ENCODE measurements at regions not wholly inside any gene's neighbourhood (a gene's known extent, or its start where the extent isn't known, plus 50 kb on each side); places are given as distances from the start of the nearest gene placed in this dataset.
"Not testable (repeated sequence)": the region's sequence is repeated elsewhere in the genome, so short reads cannot be mapped to it uniquely, and the experiment has no call there.

- no peak overlapping the region for H3K4me3 ChIP-seq (ENCODE audit: low read depth in 1 of 2, low read length in 2 of 2)
- no peaks in the 10 kb centered on the region for H3K4me1 ChIP-seq (ENCODE audit: control insufficient read depth in 1 of 2, insufficient read depth in 2 of 2, low read length in 2 of 2)
- no peak overlapping the region for H3K27ac ChIP-seq (ENCODE audit: low read depth, low read length)
- no peaks in the 10 kb centered on the region for H3K9me3 ChIP-seq (ENCODE audit: control insufficient read depth in 1 of 2, low read length in 2 of 2)
- no peaks in the 10 kb centered on the region for H3K36me3 ChIP-seq (ENCODE audit: control insufficient read depth in 1 of 2, insufficient read depth in 2 of 2, low read length in 2 of 2)
- no peaks in the 10 kb centered on the region for H3K27me3 ChIP-seq (ENCODE audit: control insufficient read depth in 1 of 2, insufficient read depth in 2 of 2, low read length in 2 of 2)
- no peak overlapping the region for H3K9ac ChIP-seq (ENCODE audit: low read depth in 1 of 2, low read length in 2 of 2)
These were observed 424.9 kb downstream of the LIG4 start for GRCh38 chr13:107790397-107790796.

GRCh38 chr13:107788464-107789165 is 426.7 kb downstream of the LIG4 start:
- no peaks in the 10 kb centered on the region for H3K27me3 ChIP-seq (ENCODE audit: control insufficient read depth in 1 of 2, insufficient read depth in 2 of 2, low read length in 2 of 2)
- no peak overlapping the region for H3K27ac ChIP-seq (ENCODE audit: low read depth, low read length)
- H3K9me3 ChIP-seq (ENCODE audit: control insufficient read depth in 1 of 2, low read length in 2 of 2) = no peaks in the 10 kb centered on the region
- no peaks in the 10 kb centered on the region for H3K36me3 ChIP-seq (ENCODE audit: control insufficient read depth in 1 of 2, insufficient read depth in 2 of 2, low read length in 2 of 2)
- H3K9ac ChIP-seq (ENCODE audit: low read depth in 1 of 2, low read length in 2 of 2) = no peak overlapping the region
- H3K4me3 ChIP-seq (ENCODE audit: low read depth in 1 of 2, low read length in 2 of 2) = no peak overlapping the region
- H3K4me1 ChIP-seq (ENCODE audit: control insufficient read depth in 1 of 2, insufficient read depth in 2 of 2, low read length in 2 of 2) = no peaks in the 10 kb centered on the region

- H3K4me1 ChIP-seq (ENCODE audit: control insufficient read depth in 1 of 2, insufficient read depth in 2 of 2, low read length in 2 of 2); H3K9ac ChIP-seq (ENCODE audit: low read depth in 1 of 2, low read length in 2 of 2); H3K27ac ChIP-seq (ENCODE audit: low read depth, low read length); H3K4me3 ChIP-seq (ENCODE audit: low read depth in 1 of 2, low read length in 2 of 2); H3K9me3 ChIP-seq (ENCODE audit: control insufficient read depth in 1 of 2, low read length in 2 of 2); H3K27me3 ChIP-seq (ENCODE audit: control insufficient read depth in 1 of 2, insufficient read depth in 2 of 2, low read length in 2 of 2); H3K36me3 ChIP-seq (ENCODE audit: control insufficient read depth in 1 of 2, insufficient read depth in 2 of 2, low read length in 2 of 2): not testable (repeated sequence)
These were observed 432.7 kb downstream of the LIG4 start for GRCh38 chr13:107782646-107783045.

GRCh38 chr13:107778094-107778493 is 437.2 kb downstream of the LIG4 start:
- no peak overlapping the region for H3K27ac ChIP-seq (ENCODE audit: low read depth, low read length)
- H3K27me3 ChIP-seq (ENCODE audit: control insufficient read depth in 1 of 2, insufficient read depth in 2 of 2, low read length in 2 of 2) = no peaks in the 10 kb centered on the region
- H3K9ac ChIP-seq (ENCODE audit: low read depth in 1 of 2, low read length in 2 of 2) = no peak overlapping the region
- no peaks in the 10 kb centered on the region for H3K36me3 ChIP-seq (ENCODE audit: control insufficient read depth in 1 of 2, insufficient read depth in 2 of 2, low read length in 2 of 2)
- H3K9me3 ChIP-seq (ENCODE audit: control insufficient read depth in 1 of 2, low read length in 2 of 2) = no peaks in the 10 kb centered on the region
- no peak overlapping the region for H3K4me3 ChIP-seq (ENCODE audit: low read depth in 1 of 2, low read length in 2 of 2)
- no peaks in the 10 kb centered on the region for H3K4me1 ChIP-seq (ENCODE audit: control insufficient read depth in 1 of 2, insufficient read depth in 2 of 2, low read length in 2 of 2)

- no peak overlapping the region for H3K4me3 ChIP-seq (ENCODE audit: low read depth in 1 of 2, low read length in 2 of 2)
- no peak overlapping the region for H3K27ac ChIP-seq (ENCODE audit: low read depth, low read length)
- H3K27me3 ChIP-seq (ENCODE audit: control insufficient read depth in 1 of 2, insufficient read depth in 2 of 2, low read length in 2 of 2) = no peaks in the 10 kb centered on the region
- H3K9me3 ChIP-seq (ENCODE audit: control insufficient read depth in 1 of 2, low read length in 2 of 2) = no peaks in the 10 kb centered on the region
- H3K36me3 ChIP-seq (ENCODE audit: control insufficient read depth in 1 of 2, insufficient read depth in 2 of 2, low read length in 2 of 2) = no peaks in the 10 kb centered on the region
- H3K9ac ChIP-seq (ENCODE audit: low read depth in 1 of 2, low read length in 2 of 2) = no peak overlapping the region
- no peaks in the 10 kb centered on the region for H3K4me1 ChIP-seq (ENCODE audit: control insufficient read depth in 1 of 2, insufficient read depth in 2 of 2, low read length in 2 of 2)
These were observed 444.8 kb downstream of the LIG4 start for GRCh38 chr13:107770541-107770940.

- Histone ChIP-seq H3K9me3 (ENCODE audit: control insufficient read depth in 1 of 2, low read length in 2 of 2) (no peaks in the 10 kb centered on the region), H3K36me3 (ENCODE audit: control insufficient read depth in 1 of 2, insufficient read depth in 2 of 2, low read length in 2 of 2) (no peaks in the 10 kb centered on the region), H3K27ac (ENCODE audit: low read depth, low read length) (no peak overlapping the region), H3K4me3 (ENCODE audit: low read depth in 1 of 2, low read length in 2 of 2) (no peak overlapping the region), H3K27me3 (ENCODE audit: control insufficient read depth in 1 of 2, insufficient read depth in 2 of 2, low read length in 2 of 2) (no peaks in the 10 kb centered on the region), H3K4me1 (ENCODE audit: control insufficient read depth in 1 of 2, insufficient read depth in 2 of 2, low read length in 2 of 2) (no peaks in the 10 kb centered on the region), H3K9ac (ENCODE audit: low read depth in 1 of 2, low read length in 2 of 2) (no peak overlapping the region)
These were observed 448.2 kb downstream of the LIG4 start for GRCh38 chr13:107767119-107767518.

GRCh38 chr13:107765724-107766401 is 449.5 kb downstream of the LIG4 start:
- Histone ChIP-seq H3K4me1 (ENCODE audit: control insufficient read depth in 1 of 2, insufficient read depth in 2 of 2, low read length in 2 of 2) (no peaks in the 10 kb centered on the region), H3K9ac (ENCODE audit: low read depth in 1 of 2, low read length in 2 of 2) (no peak overlapping the region), H3K4me3 (ENCODE audit: low read depth in 1 of 2, low read length in 2 of 2) (no peak overlapping the region), H3K36me3 (ENCODE audit: control insufficient read depth in 1 of 2, insufficient read depth in 2 of 2, low read length in 2 of 2) (no peaks in the 10 kb centered on the region), H3K27me3 (ENCODE audit: control insufficient read depth in 1 of 2, insufficient read depth in 2 of 2, low read length in 2 of 2) (no peaks in the 10 kb centered on the region), H3K9me3 (ENCODE audit: control insufficient read depth in 1 of 2, low read length in 2 of 2) (no peaks in the 10 kb centered on the region), H3K27ac (ENCODE audit: low read depth, low read length) (no peak overlapping the region)

- no peak overlapping the region for H3K4me3 ChIP-seq (ENCODE audit: low read depth in 1 of 2, low read length in 2 of 2)
- no peak overlapping the region for H3K27ac ChIP-seq (ENCODE audit: low read depth, low read length)
- no peaks in the 10 kb centered on the region for H3K9me3 ChIP-seq (ENCODE audit: control insufficient read depth in 1 of 2, low read length in 2 of 2)
- H3K4me1 ChIP-seq (ENCODE audit: control insufficient read depth in 1 of 2, insufficient read depth in 2 of 2, low read length in 2 of 2) = no peaks in the 10 kb centered on the region
- no peaks in the 10 kb centered on the region for H3K36me3 ChIP-seq (ENCODE audit: control insufficient read depth in 1 of 2, insufficient read depth in 2 of 2, low read length in 2 of 2)
- no peak overlapping the region for H3K9ac ChIP-seq (ENCODE audit: low read depth in 1 of 2, low read length in 2 of 2)
- no peaks in the 10 kb centered on the region for H3K27me3 ChIP-seq (ENCODE audit: control insufficient read depth in 1 of 2, insufficient read depth in 2 of 2, low read length in 2 of 2)
These were observed 451.3 kb downstream of the LIG4 start for GRCh38 chr13:107764046-107764445.

- Histone ChIP-seq H3K27ac (ENCODE audit: low read depth, low read length) (no peak overlapping the region), H3K27me3 (ENCODE audit: control insufficient read depth in 1 of 2, insufficient read depth in 2 of 2, low read length in 2 of 2) (no peaks in the 10 kb centered on the region), H3K4me1 (ENCODE audit: control insufficient read depth in 1 of 2, insufficient read depth in 2 of 2, low read length in 2 of 2) (no peaks in the 10 kb centered on the region), H3K9me3 (ENCODE audit: control insufficient read depth in 1 of 2, low read length in 2 of 2) (no peaks in the 10 kb centered on the region), H3K4me3 (ENCODE audit: low read depth in 1 of 2, low read length in 2 of 2) (no peak overlapping the region), H3K9ac (ENCODE audit: low read depth in 1 of 2, low read length in 2 of 2) (no peak overlapping the region), H3K36me3 (ENCODE audit: control insufficient read depth in 1 of 2, insufficient read depth in 2 of 2, low read length in 2 of 2) (no peaks in the 10 kb centered on the region)
These were observed 461.6 kb downstream of the LIG4 start for GRCh38 chr13:107753748-107754147.

GRCh38 chr13:107753291-107753690 is 462.0 kb downstream of the LIG4 start:
- no peaks in the 10 kb centered on the region for H3K9me3 ChIP-seq (ENCODE audit: control insufficient read depth in 1 of 2, low read length in 2 of 2)
- no peaks in the 10 kb centered on the region for H3K4me1 ChIP-seq (ENCODE audit: control insufficient read depth in 1 of 2, insufficient read depth in 2 of 2, low read length in 2 of 2)
- H3K9ac ChIP-seq (ENCODE audit: low read depth in 1 of 2, low read length in 2 of 2) = no peak overlapping the region
- H3K36me3 ChIP-seq (ENCODE audit: control insufficient read depth in 1 of 2, insufficient read depth in 2 of 2, low read length in 2 of 2) = no peaks in the 10 kb centered on the region
- H3K27me3 ChIP-seq (ENCODE audit: control insufficient read depth in 1 of 2, insufficient read depth in 2 of 2, low read length in 2 of 2) = no peaks in the 10 kb centered on the region
- H3K4me3 ChIP-seq (ENCODE audit: low read depth in 1 of 2, low read length in 2 of 2) = no peak overlapping the region
- H3K27ac ChIP-seq (ENCODE audit: low read depth, low read length) = no peak overlapping the region

All from duodenal mucosa (tissue), 2 donors.